NB4 (cell line): ENCODE measurements at regions not wholly inside any gene's neighbourhood (a gene's known extent, or its start where the extent isn't known, plus 50 kb on each side); places are given as distances from the start of the nearest gene placed in this dataset.

Experiments used
- CTCF ChIP-seq: IDR thresholded peaks from one replicate; pipeline ENCODE4 v1.5.1; 2012; ENCODE audit warnings: low read depth, low read length
- MAX ChIP-seq: IDR thresholded peaks from 2 replicates; pipeline ENCODE4 v1.6.1; 2011; ENCODE audit warnings: low read depth, low read length
- POLR2A ChIP-seq: IDR thresholded peaks from 2 replicates; pipeline ENCODE4 v1.6.1; 2011; ENCODE audit warnings: mild to moderate bottlenecking; ENCODE audit not compliant: insufficient read length; ENCODE audit errors: extremely low read depth

GRCh38 chr9:97761879-97762278 is 64.7 kb upstream of the XPA start:
- TF ChIP-seq CTCF (no peak), POLR2A (no peak), MAX (no peak)
